COLO668 (cell line): ENCODE measurements at regions not wholly inside any gene's neighbourhood (a gene's known extent, or its start where the extent isn't known, plus 50 kb on each side); places are given as distances from the start of the nearest gene placed in this dataset.

Experiments
- DNase-seq: peaks from one replicate; lab custom pipeline; 2025; ENCODE audit not compliant: unreplicated experiment; lab: John Stamatoyannopoulos, UW

DNA sequence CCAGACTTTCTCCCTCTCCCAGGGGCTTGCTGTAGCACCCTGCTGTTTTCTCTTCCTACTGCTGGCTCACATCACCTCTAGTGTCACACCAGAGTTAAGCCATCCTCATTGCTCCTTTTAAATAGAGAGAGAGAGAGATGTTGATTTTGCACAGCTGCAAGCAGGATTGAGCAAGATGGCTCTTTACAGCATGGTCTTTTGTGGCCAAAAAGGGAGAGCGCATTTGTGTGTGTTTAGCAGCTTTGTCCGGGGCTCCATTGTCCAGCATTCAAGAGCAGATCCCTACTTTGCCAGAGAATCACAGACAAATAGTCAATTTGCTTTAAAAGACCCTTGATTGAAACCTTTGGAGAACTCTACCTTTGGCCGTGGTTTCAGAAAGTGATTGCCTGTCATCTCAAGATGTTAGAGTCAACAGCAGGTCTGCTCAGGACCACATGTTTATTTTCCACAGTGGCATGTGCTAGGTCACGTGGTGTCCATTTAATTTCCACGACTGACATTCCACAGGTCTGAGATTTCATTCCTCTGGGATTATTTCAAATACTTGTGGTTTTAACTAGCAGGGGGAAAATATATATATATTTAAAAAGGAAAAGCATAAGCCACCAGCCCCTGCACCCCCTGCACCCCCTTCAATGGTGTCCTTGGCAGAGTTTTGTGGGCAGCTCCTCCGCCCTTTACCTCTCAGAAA lies 359.9 kb upstream of the SLC14A2 start:
- no peak for DNase-seq

DNA sequence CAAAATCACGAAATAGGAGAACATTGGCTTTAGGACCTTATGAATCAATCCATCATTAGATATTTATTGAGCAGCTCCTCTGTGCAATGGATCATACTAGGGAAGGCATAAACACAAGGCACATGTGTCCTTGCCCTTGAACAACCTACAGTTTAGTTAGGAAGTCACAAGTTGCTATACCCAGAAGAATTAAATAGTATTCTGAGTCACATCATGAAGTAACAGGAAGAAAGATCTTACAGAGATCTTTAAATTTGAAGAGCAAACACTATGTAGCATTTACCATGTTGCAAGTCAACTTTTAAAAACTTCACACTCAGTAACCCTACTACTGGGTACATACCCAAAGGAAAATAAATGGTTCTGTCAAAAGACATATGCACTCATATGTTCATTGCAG lies 355.2 kb upstream of the SLC14A2 start:
- DNase-seq = no peak

- no peak for DNase-seq
Measured at GRCh38 chr18:45266023-45266422, 349.3 kb upstream of the SLC14A2 start.

DNA sequence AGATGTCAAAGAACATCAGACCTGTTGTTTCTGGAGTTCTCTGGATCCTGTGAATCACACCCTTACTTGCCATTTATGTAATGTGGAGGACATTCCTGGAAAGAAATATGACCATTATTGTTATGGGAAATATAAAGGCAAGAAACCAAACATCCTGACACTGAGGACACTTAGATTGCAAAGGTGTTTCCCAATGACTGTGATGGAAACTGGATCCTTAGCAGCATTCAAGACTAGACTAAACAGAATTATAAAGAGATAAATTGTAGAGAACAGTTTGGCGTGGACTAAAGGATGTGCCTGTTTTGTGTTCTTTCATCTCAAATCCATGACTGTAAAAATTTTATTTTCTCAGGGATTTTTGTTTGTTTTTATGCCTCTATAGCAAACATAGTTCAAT lies 347.7 kb upstream of the SLC14A2 start:
- no peak for DNase-seq

GRCh38 chr18:45268583-45268982 lies 346.7 kb upstream of the SLC14A2 start:
- no peak for DNase-seq

DNA sequence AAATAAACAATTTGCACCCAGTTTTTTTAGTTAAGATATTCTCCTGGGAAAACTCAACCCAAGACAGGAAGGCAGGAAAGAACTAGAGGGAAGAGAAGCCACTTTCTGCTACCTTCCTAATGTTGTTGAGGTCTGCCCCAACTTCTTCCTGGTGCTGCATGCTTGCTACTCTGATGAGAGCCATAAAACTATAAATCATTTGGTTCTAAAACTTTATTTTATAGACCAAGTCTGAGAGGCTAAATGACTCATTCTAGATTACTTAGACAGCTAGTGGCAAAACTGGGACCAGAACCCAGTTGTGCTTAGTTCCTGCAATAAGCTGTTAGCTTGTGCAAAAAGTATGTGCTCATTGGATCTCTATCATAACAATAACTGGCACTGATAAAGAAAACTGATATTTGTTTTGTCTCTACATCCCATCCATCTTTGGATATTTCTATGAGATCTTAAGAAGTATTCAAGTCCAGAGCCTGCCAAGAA lies 344.9 kb upstream of the SLC14A2 start:
- no peak for DNase-seq

DNA sequence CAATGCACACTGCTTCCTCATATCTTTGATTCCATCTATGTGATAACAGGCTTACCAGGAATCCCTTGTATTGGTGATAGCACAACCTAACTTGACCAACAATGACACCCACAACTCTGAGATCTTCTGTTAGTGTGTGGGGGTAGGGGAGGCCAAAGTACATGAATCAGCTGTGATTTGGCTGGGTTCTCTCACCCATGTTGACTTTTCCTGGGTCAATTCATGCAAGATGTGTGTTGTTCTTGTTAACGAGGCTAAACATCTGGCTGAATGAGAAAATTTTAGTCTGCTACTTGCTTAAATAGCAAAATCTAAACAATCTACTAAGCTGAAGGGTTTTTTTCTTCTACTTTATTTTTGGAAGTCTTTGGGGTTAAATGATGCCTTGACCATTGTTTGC lies 341.2 kb upstream of the SLC14A2 start:
- DNase-seq = no peak

DNA sequence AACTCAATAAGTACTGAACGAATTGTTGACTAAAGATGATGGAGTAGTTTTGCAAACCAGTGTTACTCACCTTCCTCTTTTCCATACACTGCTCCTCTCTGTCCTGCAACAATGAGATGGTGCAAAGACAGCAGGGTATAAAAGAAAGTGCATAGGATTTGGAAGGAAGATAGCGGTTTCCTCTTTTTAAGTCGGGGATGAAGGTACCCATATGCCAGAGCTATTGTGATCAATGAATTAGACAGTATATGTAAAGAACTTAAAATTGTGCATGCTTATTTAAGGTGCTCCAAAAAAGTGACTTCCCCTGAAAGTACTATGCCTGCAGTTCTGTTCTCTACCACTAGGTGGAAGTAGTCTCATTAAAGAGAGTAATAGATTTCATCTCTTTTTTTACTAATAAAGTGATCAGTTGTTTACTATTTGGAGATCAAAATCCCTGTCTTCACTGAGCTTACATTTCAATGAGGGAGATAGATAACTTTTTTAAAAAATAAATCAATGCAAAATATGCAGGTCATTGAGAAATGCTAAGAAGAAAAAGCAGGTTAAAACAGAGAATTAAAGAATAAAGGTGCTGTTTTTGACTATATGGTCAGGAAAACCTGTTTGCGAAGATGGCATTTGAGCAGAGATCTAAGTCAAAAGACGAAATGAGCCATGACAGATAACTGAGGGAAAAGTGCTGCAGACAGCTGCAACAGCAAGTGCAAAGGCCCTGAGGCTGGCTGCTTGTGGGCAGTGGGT lies 339.7 kb upstream of the SLC14A2 start:
- DNase-seq = peak; percentile 10

DNA sequence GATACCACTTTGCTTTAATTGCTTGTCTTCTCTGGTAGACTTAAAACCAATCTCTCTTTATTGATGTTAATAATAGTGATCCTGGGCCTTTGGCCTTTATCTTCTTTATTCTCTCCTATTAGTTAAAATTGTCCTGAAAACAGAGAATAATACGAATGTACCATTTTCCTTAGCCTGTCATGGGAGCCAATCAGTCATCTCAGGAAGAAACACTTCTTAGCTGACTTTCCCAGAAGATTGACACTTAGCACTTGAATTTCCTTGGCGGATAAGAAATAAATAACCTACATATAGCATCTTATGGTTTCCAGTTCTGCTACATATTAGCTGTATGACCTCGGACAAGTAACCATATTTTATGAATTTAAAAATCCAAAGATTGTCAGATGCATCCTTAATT lies 338.4 kb upstream of the SLC14A2 start:
- no peak for DNase-seq

- DNase-seq = no peak
Measured at GRCh38 chr18:45277908-45278307, 337.4 kb upstream of the SLC14A2 start.

DNA sequence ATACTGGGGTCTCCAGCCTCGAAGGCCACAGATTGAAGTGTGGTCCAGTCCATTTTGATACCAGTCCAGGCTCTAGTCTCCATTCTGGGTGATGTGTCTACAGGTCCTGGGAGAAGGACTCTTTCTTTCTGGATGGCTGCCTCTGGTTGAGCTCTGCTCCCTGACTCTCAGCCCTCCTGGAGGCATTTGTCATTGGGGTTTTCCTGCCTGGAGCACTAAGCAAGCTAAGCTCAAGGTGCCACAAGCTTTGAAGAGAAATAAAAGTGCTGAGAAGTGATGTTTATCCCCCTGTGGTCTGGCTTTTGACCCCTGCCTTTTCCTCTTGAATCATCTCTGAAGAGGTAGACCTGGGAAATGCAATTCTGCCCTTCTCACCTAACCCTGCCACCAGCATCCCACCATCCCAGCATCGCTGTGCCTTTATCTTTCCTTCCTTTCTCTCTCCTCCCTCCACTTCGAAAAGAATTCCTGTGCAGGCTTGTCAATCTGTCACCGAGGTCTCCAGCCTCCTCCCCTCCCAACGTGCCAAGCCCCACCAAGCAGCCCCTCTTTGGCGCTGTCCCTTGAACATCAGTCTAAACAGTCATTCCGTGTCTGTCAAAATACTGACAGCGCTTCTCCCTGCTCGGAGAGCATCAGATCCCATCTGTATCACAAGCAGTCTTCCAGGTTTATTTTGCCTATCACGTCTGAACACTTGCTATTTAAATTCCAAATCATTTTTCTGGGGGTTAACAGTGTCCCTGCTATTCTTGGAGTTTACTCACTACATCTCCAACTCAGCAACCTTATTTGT lies 334.6 kb upstream of the SLC14A2 start:
- DNase-seq = no peak

DNA sequence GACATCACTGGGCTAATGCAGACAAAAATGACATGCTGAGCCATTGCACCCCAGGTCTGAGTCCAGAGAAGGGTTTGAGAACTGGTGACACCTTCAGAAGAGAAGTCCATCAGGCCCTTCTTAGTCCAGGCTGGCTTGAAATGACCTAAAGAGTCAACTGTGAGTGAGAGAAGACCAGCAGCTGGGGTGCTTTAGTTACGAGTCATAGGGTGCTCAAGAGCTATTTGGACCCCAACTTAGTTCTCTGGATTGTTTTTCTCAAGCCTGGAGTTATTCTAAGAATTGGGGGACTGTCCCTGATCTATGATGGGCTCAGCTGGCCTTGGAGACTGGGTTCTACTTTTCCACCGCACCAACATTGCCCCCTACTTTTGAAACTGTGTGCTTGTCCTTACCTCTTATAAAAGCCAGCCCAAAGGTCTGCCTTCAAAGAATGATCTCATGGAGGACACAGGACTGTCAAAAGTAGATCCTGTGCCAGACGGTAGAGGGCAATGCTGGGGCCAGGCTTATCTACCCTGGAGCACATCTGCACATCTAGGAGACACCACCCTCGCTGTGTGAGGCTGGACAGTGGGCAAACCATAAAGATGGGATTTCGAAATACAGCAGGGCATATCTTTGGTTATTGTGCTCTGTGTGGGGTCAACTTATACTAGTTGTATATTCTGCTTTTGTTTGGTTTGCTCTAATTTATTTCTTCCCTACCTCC lies 333.0 kb upstream of the SLC14A2 start:
- DNase-seq = no peak

GRCh38 chr18:45284174-45284573 lies 331.1 kb upstream of the SLC14A2 start:
- DNase-seq = no peak

GRCh38 chr18:45284851-45285250 lies 330.4 kb upstream of the SLC14A2 start:
- no peak for DNase-seq

- DNase-seq = no peak
Measured at GRCh38 chr18:45285251-45285650, 330.0 kb upstream of the SLC14A2 start.

DNA sequence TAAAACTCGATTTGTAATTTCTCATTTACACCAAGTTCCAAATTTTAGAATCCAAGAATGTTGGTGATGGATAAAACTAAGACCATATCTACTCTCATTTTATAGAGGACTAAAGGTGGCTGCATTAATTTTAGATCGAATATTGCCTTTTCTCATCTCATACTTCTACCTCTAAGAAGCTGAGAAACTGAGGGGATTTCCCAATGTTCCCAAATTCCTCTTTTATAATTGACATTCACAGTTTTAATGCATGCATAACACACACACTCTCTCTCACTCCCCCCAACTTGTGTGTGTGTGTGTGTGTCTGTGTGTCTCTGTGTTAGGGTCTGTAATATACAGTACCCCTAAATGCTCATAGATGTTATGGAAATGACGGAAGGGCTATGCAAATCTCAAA lies 328.8 kb upstream of the SLC14A2 start:
- no peak for DNase-seq

- DNase-seq = no peak
Measured at GRCh38 chr18:45287531-45287930, 327.7 kb upstream of the SLC14A2 start.

DNA sequence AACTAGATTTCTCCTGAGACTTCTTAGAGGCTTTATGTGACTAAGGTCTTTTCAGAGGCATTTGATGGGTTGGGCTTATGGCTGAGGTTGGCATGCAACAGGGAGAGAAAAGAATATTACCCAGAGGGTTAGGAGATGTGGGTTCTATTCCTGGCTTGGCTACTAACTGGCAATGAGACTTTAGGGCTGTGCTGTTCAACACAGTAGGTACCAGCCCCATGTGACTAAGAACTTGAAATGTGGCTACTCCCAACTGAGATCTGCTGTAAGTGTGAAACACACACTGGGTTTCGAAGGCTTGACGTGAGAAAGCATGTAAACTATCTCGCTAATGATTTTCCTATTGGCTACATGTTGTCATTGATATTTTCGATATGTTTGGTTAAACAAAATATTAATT lies 324.9 kb upstream of the SLC14A2 start:
- no peak for DNase-seq

DNA sequence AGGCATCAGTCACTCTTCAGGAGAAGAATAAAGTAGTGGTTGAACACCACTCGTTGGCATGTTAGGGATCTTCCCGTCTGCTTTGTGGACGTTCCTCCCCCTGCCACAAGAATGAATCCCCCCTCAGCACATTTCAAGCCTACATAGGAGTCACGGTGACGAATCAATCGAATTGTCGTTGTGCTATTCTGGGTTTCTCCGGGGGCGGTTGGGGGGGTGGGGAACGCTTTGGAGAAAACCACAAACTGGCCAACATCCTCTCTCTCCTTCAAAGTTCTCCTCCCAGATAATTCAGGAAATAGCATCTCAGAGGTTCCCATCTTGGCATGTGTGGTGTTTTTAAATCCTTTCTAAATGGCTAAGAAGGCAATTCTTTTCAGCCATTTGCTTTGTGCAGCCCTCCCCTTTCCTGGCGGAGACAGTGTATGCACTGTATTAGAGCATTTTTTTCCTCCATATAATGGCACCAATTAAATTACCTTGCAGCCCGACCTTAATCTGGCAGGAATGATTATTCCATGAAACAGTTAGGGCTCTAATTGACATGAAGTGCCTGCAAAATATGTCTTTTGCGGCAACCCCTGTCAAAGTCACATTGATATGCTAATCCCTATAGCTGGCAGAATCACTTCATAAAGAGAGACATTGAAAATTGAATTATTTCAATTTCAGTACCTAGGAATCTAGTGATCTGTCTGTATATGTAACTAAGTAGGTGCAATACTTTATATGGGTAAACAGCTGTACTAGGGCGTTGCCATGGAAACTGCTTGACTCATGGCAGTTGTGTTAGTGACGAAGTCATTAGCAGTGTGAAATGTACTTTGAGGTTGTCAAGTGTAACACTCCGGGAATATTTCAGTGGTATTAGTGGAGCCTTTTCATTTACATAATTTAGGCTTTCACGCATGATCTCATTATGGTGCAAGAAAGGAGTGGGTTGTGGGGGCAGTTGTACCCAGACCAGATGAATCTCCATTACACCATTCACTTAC lies 323.4 kb upstream of the SLC14A2 start:
- no peak for DNase-seq

GRCh38 chr18:45295388-45295787 lies 319.9 kb upstream of the SLC14A2 start:
- no peak for DNase-seq
